CD4-positive, CD25-positive, alpha-beta regulatory T cell (primary cell): ENCODE measurements at regions not wholly inside any gene's neighbourhood (a gene's known extent, or its start where the extent isn't known, plus 50 kb on each side); places are given as distances from the start of the nearest gene placed in this dataset.

Experiments used
- ATAC-seq, 2 donors: fragments of 150-1000 bp; cut with Tn5 transposase; one replicate each; pipeline ENCODE4 v1.10.0; 2021; ENCODE audit warnings: low read depth in 2 of 2, moderate number of reproducible peaks in 2 of 2, moderate library complexity in 1 of 2
- DNase-seq, 3 donors: peaks; one replicate each; pipeline versions ENCODE4 v3.0.0 to v3.0.0-alpha.2; 2012 to 2022; ENCODE audit warnings: mixed read lengths in 1 of 3
- H3K27ac ChIP-seq: one replicate; pipeline ENCODE4 v1.7.0; 2013; ENCODE audit warnings: mild to moderate bottlenecking, low read length; ENCODE audit not compliant: insufficient read depth, poor library complexity, severe bottlenecking
- H3K27me3 ChIP-seq: one replicate; pipeline ENCODE4 v1.7.0; 2013; ENCODE audit warnings: low read length; ENCODE audit not compliant: control insufficient read depth, insufficient read depth
- H3K36me3 ChIP-seq: one replicate; pipeline ENCODE4 v1.7.0; 2013; ENCODE audit warnings: mild to moderate bottlenecking, low read length, moderate library complexity; ENCODE audit not compliant: control insufficient read depth, insufficient read depth
- H3K4me1 ChIP-seq: 2 replicates; pipeline ENCODE4 v1.7.0; 2013; ENCODE audit warnings: mild to moderate bottlenecking, low read length; ENCODE audit not compliant: insufficient read depth, control insufficient read depth, poor library complexity, severe bottlenecking
- H3K4me3 ChIP-seq: one replicate; pipeline ENCODE4 v1.7.0; 2013; ENCODE audit warnings: low read depth, mild to moderate bottlenecking, low read length, moderate library complexity
- H3K9me3 ChIP-seq, 2 experiments: 1 replicate in 1 of 2; 2 replicates in 1 of 2; pipeline ENCODE4 v1.7.0; 2013; ENCODE audit warnings: low read length in 2 of 2, mild to moderate bottlenecking in 1 of 2, moderate library complexity in 1 of 2; ENCODE audit not compliant: control insufficient read depth in 2 of 2
- H3K27ac Mint-ChIP-seq, 3 donors: one replicate each; pipeline ENCODE4 v1.8.0; 2020 to 2022; ENCODE audit warnings: mild to moderate bottlenecking in 3 of 3, mixed read lengths in 3 of 3, moderate library complexity in 2 of 3
- H3K27me3 Mint-ChIP-seq: one replicate; pipeline ENCODE4 v1.8.0; 2022; ENCODE audit warnings: mild to moderate bottlenecking, mixed read lengths
- H3K36me3 Mint-ChIP-seq: one replicate; pipeline ENCODE4 v1.8.0; 2020; ENCODE audit warnings: mixed read lengths
- H3K4me1 Mint-ChIP-seq, 4 donors: one replicate each; pipeline ENCODE4 v1.8.0; 2020 to 2022; ENCODE audit warnings: mixed read lengths in 4 of 4, mild to moderate bottlenecking in 1 of 4
- H3K4me3 Mint-ChIP-seq, 4 donors: one replicate each; pipeline ENCODE4 v1.8.0; 2020 to 2022; ENCODE audit warnings: mild to moderate bottlenecking in 4 of 4, mixed read lengths in 4 of 4, moderate library complexity in 3 of 4
- H3K9me3 Mint-ChIP-seq, 7 donors: one replicate each; pipeline ENCODE4 v1.8.0; 2020 to 2022; ENCODE audit warnings: mixed read lengths in 7 of 7, mild to moderate bottlenecking in 3 of 7, moderate library complexity in 2 of 7

DNA sequence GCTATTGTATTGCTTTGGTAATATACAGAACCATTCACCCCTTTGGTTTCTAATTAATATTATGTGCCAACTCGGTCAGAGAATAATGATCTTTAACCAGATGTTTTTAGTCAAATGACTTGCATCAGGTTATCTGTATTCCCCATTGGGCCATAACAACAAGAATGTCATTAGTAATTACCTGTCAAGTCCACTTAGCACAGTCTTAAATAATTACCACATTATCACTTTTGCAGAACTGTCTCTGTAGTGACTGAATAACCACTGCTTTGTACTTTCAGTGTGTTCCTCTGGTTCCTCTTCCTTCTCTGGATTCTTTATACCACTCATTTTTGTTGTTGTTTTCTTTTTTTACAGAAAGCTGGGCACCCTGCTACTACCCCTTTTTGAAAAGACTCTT, 257.7 kb upstream of the SPOCK3 start:
- Mint-ChIP-seq H3K4me1 (no peaks in the 10 kb centered on the region), H3K36me3 (no peaks in the 10 kb centered on the region), H3K9me3 (peaks cover 2 to 22% (median 8%) of the 10 kb centered on the region in 7 donors), H3K27ac (no peak overlapping the region), H3K27me3 (no peaks in the 10 kb centered on the region), H3K4me3 (no peak overlapping the region)
- H3K4me1 ChIP-seq: no peaks in the 10 kb centered on the region
- H3K27ac ChIP-seq: no peak overlapping the region
- peaks cover 0 to 2% of the 10 kb centered on the region in 2 experiments for H3K9me3 ChIP-seq
- no peaks in the 10 kb centered on the region for H3K27me3 ChIP-seq
- DNase-seq: no peak
- H3K4me3 ChIP-seq: no peak overlapping the region
- ATAC-seq: no peak
- H3K36me3 ChIP-seq: no peaks in the 10 kb centered on the region

DNA sequence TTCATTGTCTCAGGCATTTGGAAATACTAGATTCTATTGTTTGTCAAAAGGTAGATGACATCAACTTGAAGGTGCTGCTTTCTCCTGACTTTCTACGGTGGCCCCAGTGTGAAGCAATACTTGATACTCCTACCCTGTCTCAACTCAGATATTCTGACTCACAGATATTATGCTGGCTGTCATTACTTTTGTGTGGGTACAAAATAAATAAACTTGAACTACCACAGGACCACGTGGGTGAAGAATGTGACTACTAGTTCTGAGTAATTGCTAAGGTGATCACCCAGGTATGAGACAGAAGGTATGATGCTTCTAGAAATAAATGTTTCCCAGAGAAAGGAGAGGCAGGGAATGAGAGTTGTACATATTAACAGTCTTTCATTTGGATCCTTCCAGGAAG, 275.3 kb upstream of the SPOCK3 start:
- no peaks in the 10 kb centered on the region for H3K4me1 Mint-ChIP-seq

DNA sequence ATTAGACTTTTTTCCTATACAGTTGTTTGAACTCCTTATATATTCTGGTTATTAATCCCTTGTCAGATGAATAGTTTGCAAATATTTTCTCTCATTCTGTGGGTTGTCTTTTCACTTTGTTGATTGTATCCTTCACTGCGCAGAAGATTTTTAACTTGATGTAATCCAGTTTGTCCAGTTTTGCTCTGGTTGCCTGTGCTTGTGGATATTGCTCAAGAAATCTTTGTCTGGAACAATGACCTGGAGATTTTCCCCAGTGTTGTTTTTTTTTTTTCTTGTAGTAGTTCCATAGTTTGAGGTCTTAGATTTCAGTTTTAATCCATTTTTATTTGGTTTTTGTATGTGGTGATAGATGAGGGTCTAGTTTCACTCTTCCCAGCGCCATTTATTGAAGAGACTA, 289.8 kb upstream of the SPOCK3 start:
- Mint-ChIP-seq H3K4me3 (no peak overlapping the region), H3K36me3 (no peaks in the 10 kb centered on the region), H3K27me3 (no peaks in the 10 kb centered on the region), H3K9me3 (peaks cover 3 to 22% (median 9%) of the 10 kb centered on the region in 7 donors), H3K4me1 (peaks cover 0 to 8% (median 0%) of the 10 kb centered on the region in 4 donors), H3K27ac (no peak overlapping the region)
- Histone ChIP-seq H3K9me3 (peaks cover 0 to 2% of the 10 kb centered on the region in 2 experiments), H3K27ac (no peak overlapping the region), H3K4me3 (no peak overlapping the region), H3K27me3 (no peaks in the 10 kb centered on the region), H3K4me1 (no peaks in the 10 kb centered on the region), H3K36me3 (no peaks in the 10 kb centered on the region)
- no peak for DNase-seq
- ATAC-seq: no peak

More for the DNA sequence above, 275.3 kb upstream of the SPOCK3 start:
- no peaks in the 10 kb centered on the region for H3K4me1 ChIP-seq
- H3K27me3 Mint-ChIP-seq: no peaks in the 10 kb centered on the region
- no peaks in the 10 kb centered on the region for H3K36me3 ChIP-seq
- no peaks in the 10 kb centered on the region for H3K36me3 Mint-ChIP-seq
- ATAC-seq (no peak), DNase-seq (no peak)
- H3K4me3 Mint-ChIP-seq: no peak overlapping the region
- peaks cover 0 to 24% (median 7%) of the 10 kb centered on the region in 7 donors for H3K9me3 Mint-ChIP-seq
- no peak overlapping the region for H3K27ac ChIP-seq
- no peaks in the 10 kb centered on the region for H3K27me3 ChIP-seq
- no peak overlapping the region for H3K4me3 ChIP-seq
- no peak overlapping the region for H3K27ac Mint-ChIP-seq
- H3K9me3 ChIP-seq: peaks cover 0 to 2% of the 10 kb centered on the region in 2 experiments

DNA sequence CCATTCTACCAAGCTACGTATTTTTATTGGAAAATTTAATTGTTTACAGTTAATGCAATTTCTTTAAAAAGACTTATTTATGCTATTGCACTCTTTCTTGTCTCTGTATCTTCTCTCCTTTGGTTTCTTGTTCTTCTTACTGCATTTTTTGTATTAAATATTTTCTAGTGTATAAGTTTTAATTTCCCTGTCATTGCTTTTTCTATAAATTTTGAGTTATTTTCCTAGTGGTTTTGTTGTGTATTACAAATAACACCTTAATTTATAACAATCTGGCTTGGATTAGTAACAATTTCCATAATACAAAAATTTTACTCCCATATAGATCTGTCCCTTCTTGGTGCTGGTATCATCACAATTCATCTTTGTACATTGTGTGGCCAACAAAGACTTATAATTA, 303.5 kb upstream of the SPOCK3 start:
- Mint-ChIP-seq H3K27me3 (no peaks in the 10 kb centered on the region), H3K27ac (no peak overlapping the region), H3K9me3 (peaks cover 0 to 8% (median 5%) of the 10 kb centered on the region in 7 donors)

DNA sequence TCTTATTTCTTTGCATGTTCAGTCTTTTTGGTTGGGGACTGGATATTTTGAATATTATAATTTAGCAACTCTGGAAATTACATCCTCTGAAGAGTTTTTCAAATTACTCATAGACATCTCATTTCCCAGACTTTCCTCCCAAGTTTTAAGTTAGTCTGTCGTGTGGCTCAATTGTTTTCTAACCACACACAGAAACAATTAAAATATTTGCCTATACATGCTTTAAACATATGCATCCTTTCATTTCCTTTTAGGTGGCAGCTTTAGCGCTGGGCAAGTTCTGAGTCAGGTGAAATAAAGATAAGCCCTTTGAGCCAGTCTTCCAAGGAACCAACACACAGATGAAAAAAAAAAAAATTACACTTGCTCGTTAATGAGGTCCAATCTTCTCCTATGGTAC, 307.0 kb upstream of the SPOCK3 start:
- Mint-ChIP-seq H3K36me3 (no peaks in the 10 kb centered on the region), H3K4me3 (no peak overlapping the region), H3K9me3 (peaks cover 3 to 17% (median 4%) of the 10 kb centered on the region in 7 donors), H3K27ac (no peak overlapping the region), H3K4me1 (no peaks in the 10 kb centered on the region), H3K27me3 (no peaks in the 10 kb centered on the region)
- Histone ChIP-seq H3K9me3 (peaks cover 0 to 4% of the 10 kb centered on the region in 2 experiments), H3K27me3 (no peaks in the 10 kb centered on the region), H3K4me3 (no peak overlapping the region), H3K27ac (no peak overlapping the region), H3K4me1 (no peaks in the 10 kb centered on the region), H3K36me3 (no peaks in the 10 kb centered on the region)
- DNase-seq: no peak
- ATAC-seq: no peak

More for the DNA sequence above, 303.5 kb upstream of the SPOCK3 start:
- no peaks in the 10 kb centered on the region for H3K27me3 ChIP-seq
- no peak overlapping the region for H3K27ac ChIP-seq
- no peak for DNase-seq
- no peaks in the 10 kb centered on the region for H3K36me3 Mint-ChIP-seq
- no peaks in the 10 kb centered on the region for H3K4me1 Mint-ChIP-seq
- H3K36me3 ChIP-seq: no peaks in the 10 kb centered on the region
- no peak overlapping the region for H3K4me3 ChIP-seq
- peaks cover 0 to 4% of the 10 kb centered on the region in 2 experiments for H3K9me3 ChIP-seq
- no peak overlapping the region for H3K4me3 Mint-ChIP-seq
- no peak for ATAC-seq
- no peaks in the 10 kb centered on the region for H3K4me1 ChIP-seq

DNA sequence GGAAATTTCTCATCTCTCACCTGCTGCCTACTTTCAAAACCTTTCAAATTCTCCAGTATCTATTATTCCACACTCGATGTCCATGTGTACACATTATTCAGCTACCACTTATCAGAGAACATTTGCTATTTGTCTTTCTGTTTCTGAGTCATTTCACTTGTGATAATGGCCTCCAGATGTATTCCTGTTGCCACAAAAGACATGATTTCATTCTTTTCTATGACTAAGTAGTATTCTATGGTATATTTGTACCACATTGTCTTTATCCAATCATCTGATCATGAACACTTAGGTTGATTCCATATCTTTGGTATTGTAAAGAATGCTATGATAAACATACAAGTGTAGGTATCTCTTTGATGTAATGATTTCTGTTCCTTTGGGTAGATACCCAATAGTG, 310.1 kb upstream of the SPOCK3 start:
- Mint-ChIP-seq H3K9me3 (peaks cover 2 to 20% (median 5%) of the 10 kb centered on the region in 7 donors), H3K4me1 (no peaks in the 10 kb centered on the region), H3K36me3 (no peaks in the 10 kb centered on the region), H3K4me3 (no peak overlapping the region), H3K27me3 (no peaks in the 10 kb centered on the region), H3K27ac (no peak overlapping the region)
- Histone ChIP-seq H3K9me3 (peaks cover 0 to 2% of the 10 kb centered on the region in 2 experiments), H3K27ac (no peak overlapping the region), H3K36me3 (no peaks in the 10 kb centered on the region), H3K4me1 (no peaks in the 10 kb centered on the region), H3K27me3 (no peaks in the 10 kb centered on the region), H3K4me3 (no peak overlapping the region)
- ATAC-seq: no peak
- DNase-seq: no peak

DNA sequence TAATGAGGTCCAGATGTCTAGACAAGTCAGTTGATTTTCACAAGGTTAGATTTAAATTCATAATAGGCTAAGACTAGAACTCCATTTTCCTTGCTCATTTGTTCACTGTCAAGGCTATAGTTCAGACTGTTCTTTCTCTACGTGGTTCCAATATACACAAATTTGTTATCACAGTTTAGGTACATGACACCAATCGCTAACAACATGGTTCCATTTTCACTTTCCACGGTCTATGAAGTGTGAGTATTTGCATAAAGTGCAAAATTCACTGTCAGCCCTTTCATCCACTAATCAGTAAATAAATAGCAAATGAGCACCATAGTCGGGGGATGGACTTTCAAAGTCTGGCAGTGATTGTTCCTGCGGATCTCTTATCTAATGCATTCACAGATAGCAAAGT, 315.7 kb upstream of the SPOCK3 start:
- no peak overlapping the region for H3K4me3 Mint-ChIP-seq
- Histone ChIP-seq H3K4me1 (no peaks in the 10 kb centered on the region), H3K4me3 (no peak overlapping the region), H3K36me3 (no peaks in the 10 kb centered on the region), H3K9me3 (peaks cover 0 to 3% of the 10 kb centered on the region in 2 experiments), H3K27me3 (no peaks in the 10 kb centered on the region), H3K27ac (no peak overlapping the region)
- no peak overlapping the region for H3K27ac Mint-ChIP-seq
- DNase-seq (no peak), ATAC-seq (no peak)
- H3K27me3 Mint-ChIP-seq: no peaks in the 10 kb centered on the region
- H3K9me3 Mint-ChIP-seq: peaks cover 2 to 34% (median 3%) of the 10 kb centered on the region in 7 donors
- H3K36me3 Mint-ChIP-seq: no peaks in the 10 kb centered on the region
- H3K4me1 Mint-ChIP-seq: no peaks in the 10 kb centered on the region

DNA sequence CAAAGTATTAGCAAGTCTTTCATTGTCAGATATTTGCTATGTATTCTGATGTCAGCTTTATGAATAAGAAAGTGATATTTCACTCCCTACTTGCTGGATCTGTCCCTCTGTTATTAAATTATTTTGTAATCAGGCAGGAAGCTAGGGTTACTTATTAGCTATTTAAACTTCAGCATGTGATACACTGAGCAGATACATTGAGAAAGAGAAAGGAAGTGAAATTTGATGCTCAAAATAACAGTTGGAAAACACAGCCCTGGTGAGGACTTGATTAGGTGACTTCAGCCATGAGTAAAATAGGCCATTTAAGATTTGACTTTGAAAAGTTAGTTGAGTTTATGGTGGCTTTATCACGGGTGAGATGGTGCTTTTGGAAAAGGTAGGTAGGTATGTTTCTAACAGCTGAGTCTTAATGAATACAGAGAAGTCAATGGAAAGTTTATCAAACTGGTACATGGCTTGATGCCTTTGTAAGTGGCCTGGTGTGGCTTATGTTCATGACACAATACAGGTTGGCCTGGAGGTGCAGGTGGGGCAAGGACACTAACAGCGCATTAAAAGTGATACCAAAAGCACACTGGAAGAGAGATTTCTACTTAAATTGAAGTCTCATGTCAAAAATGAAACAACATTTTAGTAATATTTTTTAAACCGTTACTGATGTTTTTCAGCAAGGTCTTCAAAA, 321.2 kb upstream of the SPOCK3 start:
- no peaks in the 10 kb centered on the region for H3K27me3 Mint-ChIP-seq
- DNase-seq (no peak), ATAC-seq (no peak)
- H3K4me3 Mint-ChIP-seq: no peak overlapping the region
- no peaks in the 10 kb centered on the region for H3K4me1 Mint-ChIP-seq
- Histone ChIP-seq H3K9me3 (peaks cover 0 to 3% of the 10 kb centered on the region in 2 experiments), H3K27me3 (no peaks in the 10 kb centered on the region), H3K27ac (no peak overlapping the region), H3K4me1 (no peaks in the 10 kb centered on the region), H3K36me3 (no peaks in the 10 kb centered on the region), H3K4me3 (no peak overlapping the region)
- no peak overlapping the region for H3K27ac Mint-ChIP-seq
- H3K9me3 Mint-ChIP-seq: peaks cover 3 to 27% (median 8%) of the 10 kb centered on the region in 7 donors
- no peaks in the 10 kb centered on the region for H3K36me3 Mint-ChIP-seq
